ENCODE measurements at regions not wholly inside any gene's neighbourhood (a gene's known extent, or its start where the extent isn't known, plus 50 kb on each side); places are given as distances from the start of the nearest gene placed in this dataset.

DNA sequence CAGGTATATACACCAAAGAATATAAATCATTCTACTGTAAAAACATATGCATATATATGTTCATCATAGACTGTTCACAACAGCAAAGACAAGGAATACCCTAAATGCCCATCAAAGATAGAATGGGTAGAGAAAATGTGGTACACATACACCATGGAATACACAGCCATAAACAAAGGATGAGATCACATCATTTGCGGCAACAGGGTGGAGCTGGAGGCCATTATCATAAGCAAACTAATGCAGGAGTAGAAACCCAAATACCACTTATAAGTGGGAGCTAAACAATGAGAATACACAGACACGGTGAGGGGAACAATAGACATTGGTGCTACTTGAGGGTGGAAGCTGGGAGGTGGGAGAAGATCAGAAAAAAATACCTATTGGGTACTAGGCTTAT lies 117.6 kb downstream of the COX7C start:
- no peak for TF ChIP-seq CTCF (IDR thresholded peaks at IDR 0.05)
- no peak for TF ChIP-seq POLR2A (IDR thresholded peaks at IDR 0.05)
- no peak for TF ChIP-seq POLR2AphosphoS5 (IDR thresholded peaks at IDR 0.05)
- TF ChIP-seq EP300 (IDR thresholded peaks at IDR 0.05) = no peak
